GM23338 (cell line): ENCODE measurements at regions not wholly inside any gene's neighbourhood (a gene's known extent, or its start where the extent isn't known, plus 50 kb on each side); places are given as distances from the start of the nearest gene placed in this dataset.

ENCODE experiments used
- ATAC-seq: fragments of 200-7000 bp; cut with Tn5 transposase; 3 replicates; pipeline ENCODE4 v1.9.1; 2020
- DNase-seq: peaks from one replicate; pipeline ENCODE4 v3.0.0-alpha.2; 2015; ENCODE audit warnings: low spot score
- H2AFZ ChIP-seq: fragments of 200-600 bp; sonication (generic); 2 replicates; pipeline ENCODE4 v1.8.0; 2016; ENCODE audit warnings: antibody characterized with exemption, mild to moderate bottlenecking, moderate library complexity
- H3F3A ChIP-seq: fragments of 200-600 bp; sonication (generic); replicated peaks from 2 replicates; pipeline ENCODE4 v1.8.0; 2017; ENCODE audit warnings: antibody characterized with exemption, mixed run types, low read depth
- H3K27ac ChIP-seq: fragments of 200-600 bp; sonication (generic); 2 replicates; pipeline ENCODE4 v1.6.1; 2016; ENCODE audit warnings: low read depth
- H3K27me3 ChIP-seq: fragments of 200-600 bp; sonication (generic); 2 replicates; pipeline ENCODE4 v1.8.0; 2016; ENCODE audit warnings: mild to moderate bottlenecking, mixed run types, moderate library complexity; ENCODE audit not compliant: insufficient read depth
- H3K36me3 ChIP-seq: fragments of 200-600 bp; sonication (generic); 2 replicates; pipeline ENCODE4 v1.8.0; 2016; ENCODE audit warnings: mild to moderate bottlenecking; ENCODE audit not compliant: insufficient read depth
- H3K4me1 ChIP-seq: fragments of 200-600 bp; sonication (generic); 2 replicates; pipeline ENCODE4 v1.8.0; 2016; ENCODE audit warnings: mild to moderate bottlenecking, moderate library complexity; ENCODE audit not compliant: insufficient read depth
- H3K4me2 ChIP-seq: fragments of 200-600 bp; sonication (generic); 2 replicates; pipeline ENCODE4 v1.7.1; 2017; ENCODE audit warnings: mixed run types
- H3K4me3 ChIP-seq: fragments of 200-600 bp; sonication (generic); 2 replicates; pipeline ENCODE4 v1.6.1; 2016; ENCODE audit warnings: mixed run types
- H3K79me2 ChIP-seq: fragments of 200-600 bp; sonication (generic); replicated peaks from 2 replicates; pipeline ENCODE4 v1.8.0; 2017; ENCODE audit warnings: mild to moderate bottlenecking; ENCODE audit not compliant: insufficient read depth
- H3K9me2 ChIP-seq: fragments of 200-600 bp; sonication (generic); 2 replicates; pipeline ENCODE4 v1.8.0; 2017; ENCODE audit not compliant: insufficient read depth
- H4K20me1 ChIP-seq: fragments of 200-600 bp; sonication (generic); replicated peaks from 2 replicates; pipeline ENCODE4 v1.8.0; 2017; ENCODE audit warnings: mild to moderate bottlenecking; ENCODE audit not compliant: insufficient read depth
- H3K27ac Mint-ChIP-seq: 2 replicates; pipeline ENCODE4 v1.8.0; 2020; ENCODE audit warnings: inconsistent platforms, mild to moderate bottlenecking, moderate library complexity, mixed read lengths
- H3K27me3 Mint-ChIP-seq: 3 replicates; pipeline ENCODE4 v1.8.0; 2022; ENCODE audit warnings: low read depth, mild to moderate bottlenecking, moderate library complexity, mixed read lengths, inconsistent platforms; ENCODE audit not compliant: insufficient read depth, poor library complexity
- H3K36me3 Mint-ChIP-seq: 3 replicates; pipeline ENCODE4 v1.8.0; 2021; ENCODE audit warnings: low read depth, mild to moderate bottlenecking, inconsistent platforms, moderate library complexity, mixed read lengths
- H3K4me1 Mint-ChIP-seq: 3 replicates; pipeline ENCODE4 v1.8.0; 2020; ENCODE audit warnings: mild to moderate bottlenecking, inconsistent platforms, mixed read lengths
- H3K4me3 Mint-ChIP-seq: 3 replicates; pipeline ENCODE4 v1.8.0; 2021; ENCODE audit warnings: moderate library complexity, mild to moderate bottlenecking, inconsistent platforms, mixed read lengths
- H3K9me3 Mint-ChIP-seq: 3 replicates; pipeline ENCODE4 v1.8.0; 2020; ENCODE audit warnings: moderate library complexity, mild to moderate bottlenecking, inconsistent platforms, mixed read lengths
- ETS1 ChIP-seq: IDR thresholded peaks from 2 replicates; pipeline ENCODE4 v1.6.1; 2016; ENCODE audit warnings: antibody characterized with exemption
- EZH2phosphoT487 ChIP-seq: fragments of 200-600 bp; sonication (generic); IDR thresholded peaks from one replicate; pipeline ENCODE4 v1.8.1; 2018; ENCODE audit warnings: antibody characterized with exemption; ENCODE audit not compliant: unreplicated experiment
- JUNB ChIP-seq: IDR thresholded peaks from one replicate; pipeline ENCODE4 v1.6.1; 2016; ENCODE audit warnings: antibody characterized with exemption; ENCODE audit not compliant: unreplicated experiment
- NANOG ChIP-seq: IDR thresholded peaks from 2 replicates; pipeline ENCODE4 v1.6.1; 2016; ENCODE audit warnings: antibody characterized with exemption, borderline replicate concordance
- POLR2AphosphoS5 ChIP-seq: IDR thresholded peaks from 2 replicates; pipeline ENCODE4 v1.6.1; 2016; ENCODE audit warnings: antibody characterized with exemption, low read depth
- STAT1 ChIP-seq: IDR thresholded peaks from one replicate; pipeline ENCODE4 v1.6.1; 2016; ENCODE audit warnings: antibody characterized with exemption; ENCODE audit not compliant: unreplicated experiment
- TF ChIP-seq, protein P1 (sequence below), 2 experiments: fragments of 200-600 bp in 1 of 2; sonication (generic) in 1 of 2; conservative IDR thresholded peaks; 2 replicates each; pipeline versions ENCODE4 v1.5.1 to v1.6.1; 2016 to 2017; ENCODE audit warnings: antibody characterized with exemption in 2 of 2, low read depth in 2 of 2, mild to moderate bottlenecking in 2 of 2, moderate library complexity in 1 of 2
- TF ChIP-seq, protein P2 (sequence below): IDR thresholded peaks from one replicate; pipeline ENCODE4 v1.6.1; 2018; ENCODE audit warnings: antibody characterized with exemption; ENCODE audit not compliant: unreplicated experiment

DNA sequence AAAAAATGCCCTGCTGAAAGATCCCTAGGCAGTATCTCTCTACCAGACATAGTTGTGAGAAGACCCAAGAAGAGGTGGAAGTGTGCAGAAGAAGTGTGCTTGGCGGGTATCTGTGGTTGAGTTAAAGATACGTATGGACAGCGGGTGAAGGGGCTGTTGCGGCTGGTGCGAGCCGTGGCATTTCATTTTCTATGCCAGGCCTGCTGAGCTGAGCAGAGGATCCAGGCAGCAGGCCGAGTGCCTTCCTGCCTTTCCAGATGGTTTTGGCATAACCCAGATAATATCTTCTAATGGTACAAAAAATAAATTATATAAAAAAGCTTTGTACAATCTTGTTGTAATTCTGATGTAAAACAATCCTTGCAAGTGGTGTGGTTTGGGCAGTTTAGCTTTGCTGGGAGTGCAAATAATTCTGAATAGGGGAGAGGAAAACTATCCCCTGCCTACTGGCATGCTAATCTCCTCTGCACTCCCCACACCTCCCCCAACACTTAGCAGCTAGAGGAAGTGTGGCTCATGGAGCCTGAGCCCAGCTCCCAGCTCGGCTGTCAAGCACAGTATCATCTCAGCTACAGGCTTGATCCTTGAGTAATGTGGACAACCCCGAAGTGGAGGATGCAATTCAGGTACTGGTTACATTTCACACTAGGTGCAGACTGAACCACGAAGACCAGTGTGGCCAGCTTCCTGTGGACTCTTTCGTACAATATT lies 168.9 kb downstream of the VRK1 start:
- Histone ChIP-seq H3K4me3 (no peak overlapping the region), H3K36me3 (peaks cover 4% of the 10 kb centered on the region; the same call in 1 of the 2 replicates), H3K27ac (no peak overlapping the region), H2AFZ (no peak overlapping the region), H3K27me3 (no peaks in the 10 kb centered on the region), H3K79me2 (no peaks in the 10 kb centered on the region), H3K4me1 (peaks cover 14% of the 10 kb centered on the region), H3K9me2 (0 out of 2 replicates have a peak, but pooled peaks cover 15% of the 10 kb centered on the region), H3K4me2 (0 out of 2 replicates have a peak overlapping the region, but pooled peaks have one; percentile 20), H4K20me1 (no peaks in the 10 kb centered on the region), H3F3A (no peaks in the 10 kb centered on the region)
- ATAC-seq, result peak; percentile 93
- Mint-ChIP-seq H3K27me3 (no peaks in the 10 kb centered on the region), H3K36me3 (peaks cover 9% of the 10 kb centered on the region), H3K4me1 (peaks cover 15% of the 10 kb centered on the region; the same call in 2 of the 3 replicates), H3K9me3 (peaks cover 13% of the 10 kb centered on the region), H3K4me3 (no peak overlapping the region), H3K27ac (no peak overlapping the region)
- no peak for TF ChIP-seq JUNB
- no peak for TF ChIP-seq ETS1
- peak; percentile 32 for DNase-seq

DNA sequence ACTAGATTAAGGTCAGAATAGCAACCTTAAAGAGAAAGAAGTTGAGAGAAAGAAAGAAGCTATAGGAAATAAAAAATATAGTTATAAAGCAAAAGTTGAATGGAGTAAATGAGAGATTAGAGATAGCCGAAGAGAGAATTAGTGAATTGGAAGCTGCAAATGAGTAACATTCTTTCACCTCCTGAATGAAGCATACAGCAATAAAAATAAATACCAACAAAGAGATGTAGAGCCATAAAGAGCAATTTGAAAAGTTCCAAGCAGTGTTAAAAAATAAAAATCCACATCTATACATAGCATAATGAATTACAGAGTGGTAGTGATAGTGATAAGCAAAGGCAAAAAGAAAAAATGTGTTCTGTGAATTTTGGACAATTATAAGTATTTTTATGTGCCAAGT lies 177.9 kb downstream of the VRK1 start:
- Histone ChIP-seq H3K9me2 (0 out of 2 replicates have a peak, but pooled peaks cover 4% of the 10 kb centered on the region), H3K79me2 (no peaks in the 10 kb centered on the region), H3K4me2 (no peak overlapping the region), H3K4me1 (no peaks in the 10 kb centered on the region), H4K20me1 (no peaks in the 10 kb centered on the region), H2AFZ (no peak overlapping the region), H3K4me3 (no peak overlapping the region), H3K27me3 (no peaks in the 10 kb centered on the region), H3F3A (no peaks in the 10 kb centered on the region), H3K36me3 (peaks cover 10% of the 10 kb centered on the region), H3K27ac (no peak overlapping the region)
- H3K27ac Mint-ChIP-seq, result no peak overlapping the region
- no peaks in the 10 kb centered on the region for H3K27me3 Mint-ChIP-seq
- DNase-seq (no peak), ATAC-seq (no peak)
- H3K36me3 Mint-ChIP-seq, result peaks cover 19% of the 10 kb centered on the region; the same call in 2 of the 3 replicates
- H3K4me1 Mint-ChIP-seq, result no peaks in the 10 kb centered on the region
- peaks cover 30% of the 10 kb centered on the region for H3K9me3 Mint-ChIP-seq
- H3K4me3 Mint-ChIP-seq, result no peak overlapping the region
- TF ChIP-seq, protein P1, sequence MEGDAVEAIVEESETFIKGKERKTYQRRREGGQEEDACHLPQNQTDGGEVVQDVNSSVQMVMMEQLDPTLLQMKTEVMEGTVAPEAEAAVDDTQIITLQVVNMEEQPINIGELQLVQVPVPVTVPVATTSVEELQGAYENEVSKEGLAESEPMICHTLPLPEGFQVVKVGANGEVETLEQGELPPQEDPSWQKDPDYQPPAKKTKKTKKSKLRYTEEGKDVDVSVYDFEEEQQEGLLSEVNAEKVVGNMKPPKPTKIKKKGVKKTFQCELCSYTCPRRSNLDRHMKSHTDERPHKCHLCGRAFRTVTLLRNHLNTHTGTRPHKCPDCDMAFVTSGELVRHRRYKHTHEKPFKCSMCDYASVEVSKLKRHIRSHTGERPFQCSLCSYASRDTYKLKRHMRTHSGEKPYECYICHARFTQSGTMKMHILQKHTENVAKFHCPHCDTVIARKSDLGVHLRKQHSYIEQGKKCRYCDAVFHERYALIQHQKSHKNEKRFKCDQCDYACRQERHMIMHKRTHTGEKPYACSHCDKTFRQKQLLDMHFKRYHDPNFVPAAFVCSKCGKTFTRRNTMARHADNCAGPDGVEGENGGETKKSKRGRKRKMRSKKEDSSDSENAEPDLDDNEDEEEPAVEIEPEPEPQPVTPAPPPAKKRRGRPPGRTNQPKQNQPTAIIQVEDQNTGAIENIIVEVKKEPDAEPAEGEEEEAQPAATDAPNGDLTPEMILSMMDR (conservative IDR thresholded peaks at IDR 0.05; ENCODE audit: low read depth in 2 of 2), result no peak
- TF ChIP-seq STAT1, result no peak
- TF ChIP-seq POLR2AphosphoS5, result no peak
- no peak for TF ChIP-seq ETS1
- TF ChIP-seq, protein P2, sequence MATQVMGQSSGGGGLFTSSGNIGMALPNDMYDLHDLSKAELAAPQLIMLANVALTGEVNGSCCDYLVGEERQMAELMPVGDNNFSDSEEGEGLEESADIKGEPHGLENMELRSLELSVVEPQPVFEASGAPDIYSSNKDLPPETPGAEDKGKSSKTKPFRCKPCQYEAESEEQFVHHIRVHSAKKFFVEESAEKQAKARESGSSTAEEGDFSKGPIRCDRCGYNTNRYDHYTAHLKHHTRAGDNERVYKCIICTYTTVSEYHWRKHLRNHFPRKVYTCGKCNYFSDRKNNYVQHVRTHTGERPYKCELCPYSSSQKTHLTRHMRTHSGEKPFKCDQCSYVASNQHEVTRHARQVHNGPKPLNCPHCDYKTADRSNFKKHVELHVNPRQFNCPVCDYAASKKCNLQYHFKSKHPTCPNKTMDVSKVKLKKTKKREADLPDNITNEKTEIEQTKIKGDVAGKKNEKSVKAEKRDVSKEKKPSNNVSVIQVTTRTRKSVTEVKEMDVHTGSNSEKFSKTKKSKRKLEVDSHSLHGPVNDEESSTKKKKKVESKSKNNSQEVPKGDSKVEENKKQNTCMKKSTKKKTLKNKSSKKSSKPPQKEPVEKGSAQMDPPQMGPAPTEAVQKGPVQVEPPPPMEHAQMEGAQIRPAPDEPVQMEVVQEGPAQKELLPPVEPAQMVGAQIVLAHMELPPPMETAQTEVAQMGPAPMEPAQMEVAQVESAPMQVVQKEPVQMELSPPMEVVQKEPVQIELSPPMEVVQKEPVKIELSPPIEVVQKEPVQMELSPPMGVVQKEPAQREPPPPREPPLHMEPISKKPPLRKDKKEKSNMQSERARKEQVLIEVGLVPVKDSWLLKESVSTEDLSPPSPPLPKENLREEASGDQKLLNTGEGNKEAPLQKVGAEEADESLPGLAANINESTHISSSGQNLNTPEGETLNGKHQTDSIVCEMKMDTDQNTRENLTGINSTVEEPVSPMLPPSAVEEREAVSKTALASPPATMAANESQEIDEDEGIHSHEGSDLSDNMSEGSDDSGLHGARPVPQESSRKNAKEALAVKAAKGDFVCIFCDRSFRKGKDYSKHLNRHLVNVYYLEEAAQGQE, result no peak
- TF ChIP-seq EZH2phosphoT487, result no peak
- TF ChIP-seq NANOG, result no peak
